Fibroblast of skin of scalp (primary cell): ENCODE measurements at regions not wholly inside any gene's neighbourhood (a gene's known extent, or its start where the extent isn't known, plus 50 kb on each side); places are given as distances from the start of the nearest gene placed in this dataset.

ENCODE experiments used
- DNase-seq: peaks from one replicate; pipeline ENCODE4 v3.0.0-alpha.2; 2013

DNA sequence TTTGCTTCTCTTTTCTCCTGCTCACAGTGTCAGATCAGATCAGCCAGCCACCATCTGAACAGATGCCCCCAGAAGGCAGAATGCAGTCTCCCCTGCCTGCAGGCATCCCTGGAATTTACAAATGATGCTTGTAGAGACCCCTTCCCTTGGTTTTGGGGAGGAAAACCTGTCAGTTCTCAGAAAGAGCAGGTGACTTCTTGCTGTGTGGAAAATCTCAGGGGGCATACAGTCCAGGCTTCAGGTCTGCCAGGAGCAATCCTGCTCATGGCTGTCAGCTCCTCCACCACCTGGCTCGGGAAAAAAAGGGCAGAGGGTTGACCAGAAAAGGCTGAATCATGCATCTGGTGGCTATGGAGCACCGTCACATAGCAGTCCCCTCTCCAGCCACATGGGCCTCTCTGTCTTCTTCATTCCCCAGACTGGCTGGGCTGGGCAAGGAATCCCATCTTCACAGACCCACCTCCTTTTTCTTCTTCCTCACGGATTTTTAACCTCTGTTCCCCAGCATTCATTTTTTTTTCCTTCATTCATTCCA is 107.0 kb downstream of the KCNF1 start:
- no peak for DNase-seq

- no peak for DNase-seq
Measured at GRCh38 chr2:11019614-11020013, 107.9 kb downstream of the KCNF1 start.

GRCh38 chr2:11022064-11022463 is 110.3 kb downstream of the KCNF1 start:
- DNase-seq, result no peak

- DNase-seq, result no peak
Measured at GRCh38 chr2:11022591-11023273, 111.0 kb downstream of the KCNF1 start.

- DNase-seq, result no peak
Measured at GRCh38 chr2:11023326-11024258, 111.9 kb downstream of the KCNF1 start.

DNA sequence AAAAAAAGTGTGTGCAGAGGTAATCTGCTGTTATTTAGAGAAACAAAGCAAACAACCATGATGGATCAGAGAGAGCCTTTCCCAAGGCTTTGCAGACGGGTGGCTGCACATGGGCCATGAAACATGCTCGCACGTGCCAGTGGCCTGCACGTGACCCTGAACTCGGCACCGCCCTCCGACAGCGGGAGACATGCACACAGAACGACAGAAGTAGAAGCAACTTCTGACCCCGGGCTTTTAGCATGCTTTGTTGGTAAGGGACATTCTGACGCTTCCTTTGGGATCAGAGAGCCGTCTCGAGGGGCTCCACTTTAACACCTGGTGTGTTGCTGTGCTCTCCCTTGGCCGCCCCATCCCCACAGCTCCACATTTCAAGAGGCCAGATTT is 112.5 kb downstream of the KCNF1 start:
- DNase-seq, result peak; percentile 9

DNA sequence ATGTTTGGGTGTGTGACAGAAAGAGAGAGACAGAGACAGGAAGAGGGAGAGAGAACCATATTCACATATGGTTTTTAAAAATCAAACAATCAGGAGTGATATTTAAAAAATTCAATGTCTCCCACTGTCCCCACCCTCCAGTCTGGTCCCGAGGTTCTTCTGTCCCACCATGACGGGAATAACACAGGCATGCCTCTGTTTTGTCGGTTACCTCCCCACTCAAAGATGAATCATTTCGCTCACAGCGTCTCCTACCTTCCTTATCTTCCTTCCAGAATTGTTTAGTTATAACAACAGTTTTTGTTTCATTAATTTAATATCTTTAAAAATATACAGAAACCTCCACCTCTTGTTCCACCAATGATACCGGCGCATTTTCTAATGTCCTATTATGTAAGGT is 113.0 kb downstream of the KCNF1 start:
- DNase-seq, result no peak

GRCh38 chr2:11026286-11026921 is 114.7 kb downstream of the KCNF1 start:
- no peak for DNase-seq

GRCh38 chr2:11027195-11027594 is 115.5 kb downstream of the KCNF1 start:
- DNase-seq, result no peak

DNA sequence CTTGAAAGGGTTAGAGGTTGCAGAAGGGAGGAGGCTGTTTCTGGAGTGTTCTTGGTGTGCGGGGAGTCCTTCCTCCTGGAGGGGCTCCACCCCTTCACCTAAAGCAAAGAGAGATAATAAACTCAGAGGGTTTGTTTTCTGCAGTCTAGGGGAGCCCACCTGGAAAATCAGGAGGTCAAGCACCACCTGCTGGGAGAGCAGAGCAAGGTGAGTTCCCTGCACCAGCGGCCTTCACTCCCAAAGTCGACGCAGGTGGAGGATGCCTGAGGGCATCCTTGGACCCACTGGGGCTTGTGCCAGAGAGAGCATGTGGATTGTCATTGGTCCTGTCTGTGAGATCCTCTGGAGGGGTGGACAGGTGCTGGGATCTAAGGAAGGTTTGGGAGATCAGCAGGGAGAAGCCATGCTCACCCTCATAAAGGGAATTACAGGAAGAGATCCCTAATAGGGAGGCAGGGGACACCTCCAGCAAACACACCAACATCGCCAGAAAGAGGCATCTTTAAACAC is 116.7 kb downstream of the KCNF1 start:
- DNase-seq, result no peak

DNA sequence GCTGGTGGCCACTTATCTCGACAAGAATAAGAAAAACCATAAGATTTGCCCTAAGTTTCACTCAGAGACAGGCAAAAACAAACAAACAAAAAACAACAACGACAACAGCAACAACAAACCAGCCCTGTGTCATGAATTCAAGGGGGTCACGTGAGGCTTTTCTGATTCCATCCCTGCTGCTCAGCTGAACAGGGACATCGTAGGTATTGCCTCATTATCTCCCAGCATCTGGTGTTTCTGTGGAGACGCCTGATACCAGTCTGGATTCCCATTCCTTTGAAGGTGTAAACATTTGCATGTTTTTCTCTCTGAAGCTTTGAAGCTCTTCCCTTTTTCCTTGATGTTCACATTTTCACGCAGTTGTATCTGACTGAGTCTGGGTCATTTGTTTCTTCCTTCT is 117.4 kb downstream of the KCNF1 start:
- no peak for DNase-seq

- DNase-seq, result no peak
Measured at GRCh38 chr2:11030036-11030435, 118.3 kb downstream of the KCNF1 start.

- DNase-seq, result no peak
Measured at GRCh38 chr2:11030909-11031308, 119.2 kb downstream of the KCNF1 start.

GRCh38 chr2:11031876-11032275 is 120.1 kb downstream of the KCNF1 start:
- no peak for DNase-seq

DNA sequence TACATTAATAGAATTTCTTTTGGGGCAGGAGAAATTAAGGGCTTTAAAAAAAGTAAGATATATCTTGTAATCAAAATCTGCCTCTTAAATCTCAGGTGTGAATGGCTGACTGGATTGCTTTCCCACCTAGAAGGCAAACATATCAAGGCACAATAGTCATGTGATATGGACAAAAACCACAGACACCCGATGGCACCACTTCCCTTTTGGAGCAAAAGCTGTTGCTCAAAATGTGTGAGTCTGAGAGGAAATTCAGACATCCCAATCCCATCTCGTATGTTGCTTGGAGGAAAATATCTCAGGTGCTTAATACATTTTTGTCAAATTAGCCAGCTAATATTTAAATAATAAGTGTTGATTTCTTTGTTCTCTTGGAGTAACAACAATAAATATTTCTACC is 120.7 kb downstream of the KCNF1 start:
- no peak for DNase-seq

DNA sequence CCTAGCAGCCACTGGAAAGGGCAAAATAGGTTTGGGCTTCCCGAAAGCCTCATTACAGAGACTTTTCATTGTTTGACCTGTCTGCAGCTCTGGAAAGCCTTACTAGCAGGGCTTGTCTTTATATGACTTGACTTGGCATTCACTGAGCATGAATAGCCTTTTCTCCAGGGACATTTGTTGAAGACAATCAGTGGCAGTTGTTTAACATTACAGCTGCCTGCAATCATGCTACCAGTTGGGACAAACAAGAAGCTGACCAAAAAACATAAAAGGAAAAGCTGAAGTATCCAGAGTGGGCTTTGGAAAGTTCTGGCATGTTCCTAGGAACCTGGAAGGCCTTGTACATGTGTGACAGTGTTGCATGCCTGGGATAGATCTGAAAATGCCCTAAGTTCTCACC is 121.4 kb downstream of the KCNF1 start:
- no peak for DNase-seq

DNA sequence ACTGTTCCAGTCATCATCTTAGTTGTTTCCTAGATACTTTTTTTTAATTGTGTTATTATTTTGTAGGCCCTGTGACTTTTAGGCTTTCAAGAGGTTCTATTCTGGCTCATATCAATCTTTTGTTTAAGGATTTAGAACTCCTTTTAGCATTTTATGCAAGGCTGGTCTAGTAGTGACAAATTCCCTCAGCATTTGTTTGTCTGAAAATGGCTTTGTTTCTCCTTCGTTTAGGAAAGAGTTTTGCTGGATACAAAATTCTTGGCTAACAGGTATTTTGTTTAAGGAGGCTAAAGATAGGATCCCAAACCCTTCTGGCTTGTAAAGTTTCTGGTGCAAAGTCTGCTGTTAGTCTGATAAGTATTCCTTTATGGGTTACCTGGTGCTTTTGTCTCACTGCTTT is 116.6 kb upstream of the SLC66A3 start:
- DNase-seq, result no peak

DNA sequence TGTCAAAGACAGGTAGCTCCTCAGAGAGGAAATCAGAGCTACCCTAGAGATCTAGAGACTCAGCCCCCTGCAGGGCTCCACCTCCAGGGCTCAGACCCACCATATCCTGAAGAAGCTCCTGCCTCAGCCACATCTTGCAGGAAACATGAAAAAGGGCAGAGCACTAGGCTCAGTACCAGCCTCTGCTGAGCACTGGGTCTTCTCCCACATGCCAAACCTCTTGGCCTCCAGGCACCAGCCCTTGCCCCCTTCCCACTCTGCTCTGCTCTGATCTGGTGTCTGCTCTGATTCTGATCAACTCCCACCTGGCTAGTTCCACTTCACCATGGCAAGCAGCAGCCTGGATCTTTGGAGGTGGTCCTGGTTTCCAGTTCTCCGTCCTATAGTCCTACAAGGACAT is 114.3 kb upstream of the SLC66A3 start:
- no peak for DNase-seq

DNA sequence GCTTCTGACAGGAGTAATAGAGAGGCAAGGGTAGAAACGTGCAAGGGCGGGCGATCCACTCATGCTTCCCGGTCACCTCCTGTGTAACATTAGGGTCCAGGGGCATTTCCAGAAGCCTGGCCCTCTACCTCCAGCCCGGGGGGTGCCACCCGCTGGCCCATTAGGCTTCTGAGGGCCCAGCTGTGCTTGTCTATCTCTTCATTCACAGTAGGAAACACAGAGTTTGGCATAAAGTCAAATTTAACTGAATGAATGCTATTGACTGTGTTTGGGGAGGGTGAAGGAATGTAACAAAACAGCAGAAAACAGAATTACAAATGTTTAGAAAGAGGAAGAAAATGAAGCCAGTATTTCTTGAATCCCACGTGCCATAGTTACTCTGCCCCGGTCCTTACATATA is 112.4 kb upstream of the SLC66A3 start:
- no peak for DNase-seq

DNA sequence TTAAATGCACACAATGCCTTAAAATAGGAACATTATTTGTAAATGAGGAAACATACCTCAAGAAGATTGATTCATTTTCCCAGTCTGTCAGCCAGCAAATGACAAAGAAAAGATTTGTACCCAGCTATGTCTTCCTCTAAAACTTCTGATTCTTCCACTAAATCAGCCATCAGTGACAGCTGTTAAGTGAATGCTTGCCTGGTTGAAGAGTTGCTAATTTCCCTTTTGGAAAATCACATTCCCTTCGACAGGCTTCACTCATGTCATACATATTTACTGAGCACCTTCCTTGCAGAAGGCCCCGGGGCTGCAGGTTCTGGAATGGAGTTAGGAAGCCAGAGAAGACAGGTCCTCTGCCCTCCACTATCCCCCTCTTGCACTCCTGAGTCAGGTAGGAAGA is 112.0 kb upstream of the SLC66A3 start:
- no peak for DNase-seq

- no peak for DNase-seq
Measured at GRCh38 chr2:11044201-11044600, 111.1 kb upstream of the SLC66A3 start.

DNA sequence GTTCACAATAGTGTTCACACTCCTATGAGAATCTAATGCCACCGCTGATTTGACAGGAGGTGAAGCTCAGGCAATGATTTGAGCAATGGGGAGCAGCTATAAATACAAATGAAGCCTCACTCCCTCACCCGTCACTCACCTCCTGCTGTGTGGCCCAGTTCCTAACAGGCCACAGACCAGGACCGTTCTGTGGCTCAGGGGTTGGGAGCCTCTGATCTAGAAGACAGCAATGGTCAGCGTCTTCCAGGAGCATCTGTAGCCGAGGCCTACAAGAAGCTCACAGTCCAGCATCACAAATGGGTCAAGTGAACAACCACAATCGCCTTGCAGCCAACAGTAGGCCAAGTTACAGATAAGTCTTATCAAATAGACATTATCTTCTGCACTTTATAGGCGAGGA is 110.0 kb upstream of the SLC66A3 start:
- no peak for DNase-seq

DNA sequence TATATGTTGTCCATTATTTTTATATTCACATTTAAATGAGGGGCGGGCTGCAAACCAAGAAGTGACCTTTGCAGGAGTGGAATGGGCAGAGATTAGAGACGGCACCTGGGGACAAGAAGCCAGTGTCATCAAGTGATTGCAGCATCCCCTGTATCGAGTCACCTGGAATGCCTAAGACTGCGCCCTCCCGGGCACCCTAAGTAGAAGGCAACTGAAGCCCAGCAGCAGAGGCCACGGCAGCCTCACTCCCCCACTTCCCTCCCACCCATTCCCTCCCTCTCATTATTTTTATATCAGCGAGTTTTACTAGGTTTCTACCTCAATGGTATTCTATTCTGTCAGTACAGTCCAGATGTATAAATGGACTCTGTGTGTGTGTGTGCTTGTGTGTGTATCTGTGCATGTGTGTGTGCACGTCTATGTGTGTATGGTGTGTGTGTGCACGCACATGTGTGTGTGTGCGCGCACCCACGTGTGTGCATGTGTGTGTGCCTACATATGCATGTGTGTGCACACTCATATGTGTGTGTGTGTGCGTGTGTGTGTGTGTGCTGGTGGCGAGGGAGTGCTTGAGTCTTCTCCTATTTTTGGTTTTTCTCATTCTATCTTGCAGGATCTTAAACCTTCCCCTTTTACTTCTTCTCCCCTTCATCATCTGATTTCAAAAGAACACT is 106.8 kb upstream of the SLC66A3 start:
- DNase-seq, result no peak
